ENCODE measurements at regions not wholly inside any gene's neighbourhood (a gene's known extent, or its start where the extent isn't known, plus 50 kb on each side); places are given as distances from the start of the nearest gene placed in this dataset.

DNA sequence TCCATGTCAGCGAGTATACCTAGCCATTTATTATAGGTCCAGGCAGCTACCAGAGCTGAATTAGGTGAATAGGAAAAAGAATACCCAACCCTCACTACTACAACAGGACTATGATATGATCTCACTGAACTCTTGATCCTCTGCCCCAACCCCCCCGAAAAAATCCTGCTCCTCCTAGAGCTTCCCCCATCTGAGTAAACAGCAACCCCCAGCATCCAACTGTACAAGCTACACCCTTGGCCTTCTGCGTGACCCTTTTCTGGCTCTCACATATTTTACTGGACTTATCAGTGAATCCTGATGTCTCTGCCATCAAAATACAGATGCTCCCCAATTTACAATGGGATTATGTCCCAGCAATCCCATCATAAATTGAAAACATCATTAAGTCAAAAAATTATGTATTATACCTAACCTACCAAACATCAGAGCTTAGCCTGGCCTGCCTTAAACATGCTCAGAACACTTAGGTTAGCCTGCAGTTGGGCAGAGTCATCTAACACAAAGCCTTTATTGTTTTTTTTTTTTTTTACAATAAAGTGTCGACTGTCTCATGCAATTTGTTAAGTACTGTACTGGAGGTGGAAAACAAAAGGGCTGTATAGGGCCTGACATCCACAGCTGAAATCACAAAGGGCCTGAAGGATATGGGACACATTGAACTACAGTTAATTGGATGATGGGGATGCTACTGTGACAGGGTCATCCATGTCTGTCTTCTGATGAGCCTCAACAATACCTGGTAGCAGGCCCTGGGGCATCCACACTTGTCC, 128.9 kb upstream of the ERCC6L2 start:
- Histone ChIP-seq H3K27me3 (no peaks in the 10 kb centered on the region), H3K36me3 (replicated peaks; ENCODE audit: insufficient read depth, low read depth) (no peaks in the 10 kb centered on the region), H2AFZ (no peak overlapping the region), H3K4me3 (no peak overlapping the region), H3K27ac (no peak overlapping the region), H3K79me2 (no peaks in the 10 kb centered on the region), H3K9me3 (ENCODE audit: low read depth) (no peaks in the 10 kb centered on the region), H3K4me1 (ENCODE audit: insufficient read depth) (no peaks in the 10 kb centered on the region), H4K20me1 (ENCODE audit: insufficient read depth, poor library complexity, severe bottlenecking) (no peaks in the 10 kb centered on the region), H3K9me2 (replicated peaks; ENCODE audit: insufficient read depth) (no peaks in the 10 kb centered on the region), H3K4me2 (no peak overlapping the region)
- TF ChIP-seq, protein P1, sequence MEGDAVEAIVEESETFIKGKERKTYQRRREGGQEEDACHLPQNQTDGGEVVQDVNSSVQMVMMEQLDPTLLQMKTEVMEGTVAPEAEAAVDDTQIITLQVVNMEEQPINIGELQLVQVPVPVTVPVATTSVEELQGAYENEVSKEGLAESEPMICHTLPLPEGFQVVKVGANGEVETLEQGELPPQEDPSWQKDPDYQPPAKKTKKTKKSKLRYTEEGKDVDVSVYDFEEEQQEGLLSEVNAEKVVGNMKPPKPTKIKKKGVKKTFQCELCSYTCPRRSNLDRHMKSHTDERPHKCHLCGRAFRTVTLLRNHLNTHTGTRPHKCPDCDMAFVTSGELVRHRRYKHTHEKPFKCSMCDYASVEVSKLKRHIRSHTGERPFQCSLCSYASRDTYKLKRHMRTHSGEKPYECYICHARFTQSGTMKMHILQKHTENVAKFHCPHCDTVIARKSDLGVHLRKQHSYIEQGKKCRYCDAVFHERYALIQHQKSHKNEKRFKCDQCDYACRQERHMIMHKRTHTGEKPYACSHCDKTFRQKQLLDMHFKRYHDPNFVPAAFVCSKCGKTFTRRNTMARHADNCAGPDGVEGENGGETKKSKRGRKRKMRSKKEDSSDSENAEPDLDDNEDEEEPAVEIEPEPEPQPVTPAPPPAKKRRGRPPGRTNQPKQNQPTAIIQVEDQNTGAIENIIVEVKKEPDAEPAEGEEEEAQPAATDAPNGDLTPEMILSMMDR (IDR thresholded peaks at IDR 0.05; ENCODE audit: poor library complexity), result no peak
- no peak for TF ChIP-seq EZH2phosphoT487 (IDR thresholded peaks at IDR 0.05; ENCODE audit: low read depth, severe bottlenecking, unreplicated experiment)
- 85% methylated on average over 4 of the region's 4 CpGs for WGBS (ENCODE audit: low lambda C conversion rate, missing lambda C conversion rate)
- no peak for DNase-seq (ENCODE audit: low spot score)

DNA sequence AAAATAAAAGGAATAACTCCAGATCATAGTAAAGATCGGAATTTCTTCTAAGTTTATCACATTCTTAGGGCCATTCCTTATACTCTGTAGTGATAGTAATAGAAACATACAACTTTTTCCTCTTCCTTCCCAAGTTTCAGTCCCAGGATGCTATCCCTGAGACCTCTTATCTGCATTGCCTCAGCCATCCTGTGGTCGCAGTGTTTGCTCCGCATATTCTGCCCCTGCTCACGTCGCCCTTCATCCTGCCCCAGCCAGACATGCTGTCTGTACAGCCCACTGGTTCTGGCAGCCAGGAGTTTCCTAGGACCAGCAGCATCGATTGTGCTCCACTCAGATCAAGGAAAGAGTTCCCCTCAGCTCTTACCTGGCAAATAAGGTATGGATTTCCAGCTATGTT, 132.7 kb upstream of the ERCC6L2 start:
- H3K79me2 ChIP-seq, result no peaks in the 10 kb centered on the region
- H3K4me3 ChIP-seq, result no peak overlapping the region
- H3K9me2 ChIP-seq (replicated peaks; ENCODE audit: insufficient read depth), result no peaks in the 10 kb centered on the region
- no peaks in the 10 kb centered on the region for H3K27me3 ChIP-seq
- H3K27ac ChIP-seq, result no peak overlapping the region
- WGBS (ENCODE audit: low lambda C conversion rate, missing lambda C conversion rate), result 55% methylated on average over 6 of the region's 6 CpGs
- TF ChIP-seq, protein P1 (IDR thresholded peaks at IDR 0.05; ENCODE audit: poor library complexity), result no peak
- no peak for TF ChIP-seq EZH2phosphoT487 (IDR thresholded peaks at IDR 0.05; ENCODE audit: low read depth, severe bottlenecking, unreplicated experiment)
- TF ChIP-seq EZH2 (IDR thresholded peaks at IDR 0.05; ENCODE audit: borderline replicate concordance), result no peak
- no peak overlapping the region for H2AFZ ChIP-seq
- no peaks in the 10 kb centered on the region for H3K36me3 ChIP-seq (replicated peaks; ENCODE audit: insufficient read depth, low read depth)
- no peaks in the 10 kb centered on the region for H3K4me1 ChIP-seq (ENCODE audit: insufficient read depth)
- no peaks in the 10 kb centered on the region for H4K20me1 ChIP-seq (ENCODE audit: insufficient read depth, poor library complexity, severe bottlenecking)
- H3K4me2 ChIP-seq, result no peak overlapping the region
- H3K9me3 ChIP-seq (ENCODE audit: low read depth), result no peaks in the 10 kb centered on the region
- DNase-seq (ENCODE audit: low spot score), result no peak

DNA sequence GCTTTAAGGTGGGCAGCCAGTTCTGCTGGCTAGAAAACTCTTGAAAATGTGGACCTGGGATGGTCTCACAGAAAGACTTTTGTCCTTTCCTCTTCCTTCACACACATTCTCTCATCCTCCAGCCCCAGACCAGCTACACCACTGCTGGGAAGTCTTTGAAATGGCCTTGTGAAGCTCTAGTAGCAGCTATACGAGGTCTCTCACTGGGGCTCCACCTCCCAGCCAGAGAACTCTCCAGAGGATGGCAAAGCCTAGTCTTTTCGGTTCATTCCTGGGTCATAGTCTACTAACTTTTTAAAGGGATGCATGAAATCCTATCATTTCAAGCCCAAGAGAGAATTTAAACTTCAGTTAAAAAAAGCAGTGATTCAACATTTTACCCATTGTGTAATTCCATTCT, 133.9 kb upstream of the ERCC6L2 start:
- no peaks in the 10 kb centered on the region for H4K20me1 ChIP-seq (ENCODE audit: insufficient read depth, poor library complexity, severe bottlenecking)
- no peak overlapping the region for H3K27ac ChIP-seq
- no peaks in the 10 kb centered on the region for H3K9me3 ChIP-seq (ENCODE audit: low read depth)
- no peak for DNase-seq (ENCODE audit: low spot score)
- no peaks in the 10 kb centered on the region for H3K36me3 ChIP-seq (replicated peaks; ENCODE audit: insufficient read depth, low read depth)
- TF ChIP-seq EZH2 (IDR thresholded peaks at IDR 0.05; ENCODE audit: borderline replicate concordance) (no peak), EZH2phosphoT487 (IDR thresholded peaks at IDR 0.05; ENCODE audit: low read depth, severe bottlenecking, unreplicated experiment) (no peak)
- TF ChIP-seq, protein P1 (IDR thresholded peaks at IDR 0.05; ENCODE audit: poor library complexity), result no peak
- H2AFZ ChIP-seq, result no peak overlapping the region
- no peak overlapping the region for H3K4me3 ChIP-seq
- WGBS (ENCODE audit: low lambda C conversion rate, missing lambda C conversion rate), result 83% methylated on average over 2 of the region's 2 CpGs
- H3K4me1 ChIP-seq (ENCODE audit: insufficient read depth), result no peaks in the 10 kb centered on the region
- no peaks in the 10 kb centered on the region for H3K27me3 ChIP-seq
- no peaks in the 10 kb centered on the region for H3K9me2 ChIP-seq (replicated peaks; ENCODE audit: insufficient read depth)
- no peaks in the 10 kb centered on the region for H3K79me2 ChIP-seq
- H3K4me2 ChIP-seq, result no peak overlapping the region
